ENCODE measurements at regions not wholly inside any gene's neighbourhood (a gene's known extent, or its start where the extent isn't known, plus 50 kb on each side); places are given as distances from the start of the nearest gene placed in this dataset.

DNA sequence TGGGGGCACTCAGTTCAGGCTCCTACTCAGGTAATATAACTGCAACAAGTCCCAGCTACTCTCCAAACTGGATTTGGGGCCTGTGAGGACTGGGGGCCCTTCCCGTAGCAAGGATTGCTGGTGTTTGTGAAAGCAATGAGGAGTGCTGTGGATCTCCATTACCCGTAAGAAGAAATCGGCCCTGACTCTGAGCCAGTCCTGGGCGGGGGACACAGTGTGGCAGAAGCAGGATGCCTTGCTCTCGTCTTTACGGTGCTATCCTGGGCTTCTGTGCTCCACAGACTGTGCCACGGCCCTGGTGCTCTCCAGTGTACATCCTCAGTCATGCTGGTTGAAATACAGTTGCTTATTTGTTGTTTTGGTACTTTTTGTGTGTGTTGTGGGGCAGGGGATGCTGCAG, 172.9 kb downstream of the NDUFA10 start:
- no peaks in the 10 kb centered on the region for H3K79me2 ChIP-seq (ENCODE audit: control insufficient read depth, insufficient read depth, low read length)
- dilution Hi-C loops (cut with MboI; ENCODE audit: extremely low pct_ligation_motif_present, low sequenced_read_pairs): no loop called here
- BruUV-seq (replicated peaks): no TSS peak
- intact Hi-C loops (cut with micrococcal nuclease): no loop called here
- DNase-seq (ENCODE audit: low read depth, low spot score) (no peak), FAIRE-seq (no peak)
- no peak overlapping the region for H3K9ac ChIP-seq (replicated peaks; ENCODE audit: extremely low read depth, insufficient read depth, low read length)
- H2AFZ ChIP-seq (ENCODE audit: low read depth, low read length): no peak overlapping the region
- H3K27ac ChIP-seq (ENCODE audit: insufficient read depth, low read depth, low read length): no peak overlapping the region
- no peaks in the 10 kb centered on the region for H3K36me3 ChIP-seq (ENCODE audit: control insufficient read depth in 2 of 2, extremely low read depth in 1 of 2, insufficient read depth in 2 of 2, low read length in 2 of 2)
- no peaks in the 10 kb centered on the region for H3K4me1 ChIP-seq (ENCODE audit: control insufficient read depth, extremely low read depth, insufficient read depth, low read length)
- H3K9me3 ChIP-seq (replicated peaks; ENCODE audit: control insufficient read depth, insufficient read depth, low read length): peaks cover 4% of the 10 kb centered on the region
- TF ChIP-seq FOS (IDR thresholded peaks at IDR 0.05; ENCODE audit: borderline replicate concordance, insufficient read depth, low read length): no peak
- TF ChIP-seq, protein P1, sequence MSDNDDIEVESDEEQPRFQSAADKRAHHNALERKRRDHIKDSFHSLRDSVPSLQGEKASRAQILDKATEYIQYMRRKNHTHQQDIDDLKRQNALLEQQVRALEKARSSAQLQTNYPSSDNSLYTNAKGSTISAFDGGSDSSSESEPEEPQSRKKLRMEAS (IDR thresholded peaks at IDR 0.05; ENCODE audit: insufficient read depth, insufficient read length): no peak
- no peak for TF ChIP-seq POLR2A (IDR thresholded peaks at IDR 0.05; ENCODE audit: low read depth, low read length)
- no peak for TF ChIP-seq GATA2 (IDR thresholded peaks at IDR 0.05; ENCODE audit: insufficient read depth, insufficient read length, low read depth, low read length)
- TF ChIP-seq MYC (IDR thresholded peaks at IDR 0.05; ENCODE audit: low read depth, low read length): no peak
- TF ChIP-seq, protein P2, sequence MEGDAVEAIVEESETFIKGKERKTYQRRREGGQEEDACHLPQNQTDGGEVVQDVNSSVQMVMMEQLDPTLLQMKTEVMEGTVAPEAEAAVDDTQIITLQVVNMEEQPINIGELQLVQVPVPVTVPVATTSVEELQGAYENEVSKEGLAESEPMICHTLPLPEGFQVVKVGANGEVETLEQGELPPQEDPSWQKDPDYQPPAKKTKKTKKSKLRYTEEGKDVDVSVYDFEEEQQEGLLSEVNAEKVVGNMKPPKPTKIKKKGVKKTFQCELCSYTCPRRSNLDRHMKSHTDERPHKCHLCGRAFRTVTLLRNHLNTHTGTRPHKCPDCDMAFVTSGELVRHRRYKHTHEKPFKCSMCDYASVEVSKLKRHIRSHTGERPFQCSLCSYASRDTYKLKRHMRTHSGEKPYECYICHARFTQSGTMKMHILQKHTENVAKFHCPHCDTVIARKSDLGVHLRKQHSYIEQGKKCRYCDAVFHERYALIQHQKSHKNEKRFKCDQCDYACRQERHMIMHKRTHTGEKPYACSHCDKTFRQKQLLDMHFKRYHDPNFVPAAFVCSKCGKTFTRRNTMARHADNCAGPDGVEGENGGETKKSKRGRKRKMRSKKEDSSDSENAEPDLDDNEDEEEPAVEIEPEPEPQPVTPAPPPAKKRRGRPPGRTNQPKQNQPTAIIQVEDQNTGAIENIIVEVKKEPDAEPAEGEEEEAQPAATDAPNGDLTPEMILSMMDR (IDR thresholded peaks at IDR 0.05; ENCODE audit: extremely low read depth in 1 of 2, insufficient read depth in 1 of 2, low read depth in 1 of 2, low read length in 2 of 2): no peak
- TF ChIP-seq EZH2 (IDR thresholded peaks at IDR 0.05; ENCODE audit: borderline replicate concordance, low read depth, low read length, severe bottlenecking): no peak
- no peak for TF ChIP-seq POLR2AphosphoS5 (IDR thresholded peaks at IDR 0.05; ENCODE audit: insufficient read depth, low read depth, low read length)
- TF ChIP-seq JUN (IDR thresholded peaks at IDR 0.05; ENCODE audit: borderline replicate concordance, insufficient read depth, insufficient read length, low read depth): no peak
- no peaks in the 10 kb centered on the region for H3K27me3 ChIP-seq (ENCODE audit: control insufficient read depth in 2 of 2, insufficient read depth in 2 of 2, low read length in 2 of 2)
- no peaks in the 10 kb centered on the region for H4K20me1 ChIP-seq (replicated peaks; ENCODE audit: control insufficient read depth, extremely low read depth, insufficient read depth, low read length)
- H3K9me1 ChIP-seq (replicated peaks; ENCODE audit: control insufficient read depth, extremely low read depth, insufficient read depth, low read length): no peaks in the 10 kb centered on the region
- H3K4me3 ChIP-seq (replicated peaks in 1 of 3; ENCODE audit: insufficient read depth in 1 of 3, low read depth in 1 of 3, low read length in 3 of 3): no peak overlapping the region
- ChIA-PET CTCF (no interaction called here), POLR2A (no interaction called here)
- H3K4me2 ChIP-seq (ENCODE audit: insufficient read depth, low read length): no peak overlapping the region
